H1 (cell line): ENCODE measurements at regions not wholly inside any gene's neighbourhood (a gene's known extent, or its start where the extent isn't known, plus 50 kb on each side); places are given as distances from the start of the nearest gene placed in this dataset.

Experiments
- CTCF ChIA-PET: fragments of 300-600 bp; sonication (Branson Sonifier 250); formaldehyde crosslinking; loops from one replicate; lab custom pipeline; 2021; ENCODE audit not compliant: partially characterized antibody; lab: Charles Lee
- POLR2A ChIA-PET: fragments of 300-600 bp; sonication (Branson Sonifier 250); formaldehyde crosslinking; loops from one replicate; lab custom pipeline; 2021; ENCODE audit warnings: inconsistent platforms; ENCODE audit not compliant: partially characterized antibody; lab: Charles Lee
- DNase-seq, 2 experiments: peaks; one replicate each; pipeline versions ENCODE4 v3.0.0 to v3.0.0-alpha.2; 2010 to 2022; ENCODE audit warnings: low spot score in 2 of 2, low read depth in 1 of 2, mixed read lengths in 1 of 2
- FAIRE-seq: peaks from 2 replicates; lab custom pipeline; 2011; peaks lifted over from hg19 to GRCh38; lab: Jason Lieb, UNC
- H2AFZ ChIP-seq: 2 replicates; pipeline ENCODE4 v1.8.1; 2012; ENCODE audit warnings: low read length, inconsistent platforms
- H2AK5ac ChIP-seq: 2 replicates; pipeline ENCODE4 v1.6.1; 2013; ENCODE audit warnings: low read depth, low read length
- H2BK120ac ChIP-seq: replicated peaks from 2 replicates; pipeline ENCODE3; 2013; ENCODE audit warnings: low read depth, low read length, inconsistent platforms
- H2BK12ac ChIP-seq: 2 replicates; pipeline ENCODE4 v1.6.1; 2013; ENCODE audit warnings: low read depth, low read length
- H2BK15ac ChIP-seq: 2 replicates; pipeline ENCODE4 v1.6.1; 2013; ENCODE audit warnings: low read length
- H2BK20ac ChIP-seq: 2 replicates; pipeline ENCODE4 v1.6.1; 2013; ENCODE audit warnings: low read length
- H2BK5ac ChIP-seq: 2 replicates; pipeline ENCODE4 v1.6.1; 2013; ENCODE audit warnings: low read depth, low read length
- H3K14ac ChIP-seq: 2 replicates; pipeline ENCODE4 v1.6.1; 2013; ENCODE audit warnings: inconsistent platforms; ENCODE audit not compliant: insufficient read length
- H3K18ac ChIP-seq: 2 replicates; pipeline ENCODE4 v1.6.1; 2013; ENCODE audit warnings: low read length; ENCODE audit errors: extremely low read depth
- H3K23ac ChIP-seq: 2 replicates; pipeline ENCODE4 v1.6.1; 2013; ENCODE audit warnings: inconsistent platforms; ENCODE audit not compliant: insufficient read length
- H3K23me2 ChIP-seq: 2 replicates; pipeline ENCODE4 v1.6.1; 2013; ENCODE audit warnings: low read depth, low read length
- H3K27ac ChIP-seq: 2 replicates; pipeline ENCODE4 v1.6.1; 2011; ENCODE audit warnings: low read depth, low read length, inconsistent platforms
- H3K27me3 ChIP-seq, 4 experiments: replicated peaks in 1 of 4; 1 replicate in 1 of 4; 2 replicates in 3 of 4; pipeline versions ENCODE4 v1.6.1 to v1.8.1; 2011 to 2013; ENCODE audit warnings: low read length in 3 of 4, mild to moderate bottlenecking in 3 of 4, inconsistent platforms in 2 of 4, mixed read lengths in 2 of 4, moderate library complexity in 1 of 4; ENCODE audit not compliant: control insufficient read depth in 3 of 4, insufficient read depth in 3 of 4; ENCODE audit errors: extremely low read depth in 1 of 4
- H3K36me3 ChIP-seq, 4 experiments: 2 replicates each; pipeline versions ENCODE4 v1.6.1 to v1.8.1; 2011 to 2013; ENCODE audit warnings: mild to moderate bottlenecking in 4 of 4, low read length in 3 of 4, moderate library complexity in 2 of 4, control low read depth in 1 of 4, inconsistent platforms in 1 of 4; ENCODE audit not compliant: insufficient read depth in 4 of 4, control insufficient read depth in 2 of 4
- H3K4ac ChIP-seq: replicated peaks from 2 replicates; pipeline ENCODE3; 2013; ENCODE audit warnings: low read length, low read depth, mixed read lengths, inconsistent platforms; ENCODE audit not compliant: insufficient read length
- H3K4me1 ChIP-seq, 4 experiments: replicated peaks in 1 of 4; 1 replicate in 1 of 4; 2 replicates in 3 of 4; pipeline versions ENCODE4 v1.6.1 to v1.8.1; 2011 to 2013; ENCODE audit warnings: low read length in 3 of 4, inconsistent platforms in 2 of 4, mixed read lengths in 1 of 4; ENCODE audit not compliant: insufficient read depth in 4 of 4, control insufficient read depth in 3 of 4
- H3K4me2 ChIP-seq, 2 experiments: 2 replicates each; pipeline versions ENCODE4 v1.6.1 to v1.8.1; 2011 to 2013; ENCODE audit warnings: low read depth in 2 of 2, low read length in 2 of 2, control low read depth in 1 of 2, inconsistent platforms in 1 of 2, mild to moderate bottlenecking in 1 of 2; ENCODE audit not compliant: insufficient read depth in 1 of 2
- H3K4me3 ChIP-seq, 4 experiments: fragments of 200-600, 300-600 bp in 1 of 4; sonication (generic), shearing (Covaris generic), sonication (Bioruptor Twin) in 1 of 4; 2 replicates each; pipeline versions ENCODE4 v1.5.1 to v1.8.1; 2011 to 2016; ENCODE audit warnings: low read length in 4 of 4, low read depth in 3 of 4, control low read depth in 2 of 4, inconsistent platforms in 2 of 4, mild to moderate bottlenecking in 2 of 4, mixed read lengths in 1 of 4, moderate library complexity in 1 of 4; ENCODE audit not compliant: insufficient read depth in 2 of 4; ENCODE audit errors: extremely low read depth in 1 of 4
- H3K56ac ChIP-seq: replicated peaks from 2 replicates; pipeline ENCODE3; 2013; ENCODE audit warnings: low read depth, mild to moderate bottlenecking, mixed read lengths, low read length, inconsistent platforms; ENCODE audit not compliant: insufficient read length
- H3K79me1 ChIP-seq: 2 replicates; pipeline ENCODE4 v1.6.1; 2013; ENCODE audit warnings: low read depth, low read length, control low read depth
- H3K79me2 ChIP-seq, 2 experiments: 2 replicates each; pipeline versions ENCODE4 v1.6.1 to v1.8.1; 2012 to 2013; ENCODE audit warnings: low read length in 2 of 2, mild to moderate bottlenecking in 2 of 2, inconsistent platforms in 1 of 2; ENCODE audit not compliant: insufficient read depth in 2 of 2, control insufficient read depth in 1 of 2
- H3K9ac ChIP-seq, 4 experiments: replicated peaks in 1 of 4; 1 replicate in 1 of 4; 2 replicates in 3 of 4; pipeline versions ENCODE4 v1.6.1 to v1.8.1; 2011 to 2013; ENCODE audit warnings: low read depth in 3 of 4, low read length in 3 of 4, control low read depth in 2 of 4, mild to moderate bottlenecking in 2 of 4, moderate library complexity in 2 of 4, inconsistent platforms in 1 of 4; ENCODE audit errors: extremely low read depth in 1 of 4
- H3K9me3 ChIP-seq, 2 experiments: 2 replicates each; pipeline versions ENCODE4 v1.6.1 to v1.8.1; 2012 to 2013; ENCODE audit warnings: mild to moderate bottlenecking in 2 of 2, moderate library complexity in 2 of 2, control low read depth in 1 of 2, inconsistent platforms in 1 of 2, low read depth in 1 of 2, low read length in 1 of 2, mixed read lengths in 1 of 2; ENCODE audit not compliant: insufficient read depth in 2 of 2
- H4K20me1 ChIP-seq, 2 experiments: replicated peaks in 1 of 2; 2 replicates each; pipeline versions ENCODE3 to v1.8.1; 2011 to 2013; ENCODE audit warnings: inconsistent platforms in 2 of 2, low read length in 2 of 2, mild to moderate bottlenecking in 1 of 2; ENCODE audit not compliant: insufficient read depth in 2 of 2, control insufficient read depth in 1 of 2
- H4K5ac ChIP-seq: 2 replicates; pipeline ENCODE4 v1.6.1; 2013; ENCODE audit warnings: low read length, low read depth, mixed read lengths, inconsistent platforms; ENCODE audit not compliant: insufficient read length
- H4K8ac ChIP-seq: 2 replicates; pipeline ENCODE4 v1.8.0; 2013; ENCODE audit warnings: mild to moderate bottlenecking, moderate library complexity, low read length, inconsistent platforms; ENCODE audit not compliant: insufficient read depth; ENCODE audit errors: extremely low read depth
- H4K91ac ChIP-seq: replicated peaks from 2 replicates; pipeline ENCODE3; 2013; ENCODE audit warnings: low read length, mixed read lengths, inconsistent platforms; ENCODE audit not compliant: insufficient read length
- EZH2 ChIP-seq: fragments of 200-600 bp; sonication (generic); IDR thresholded peaks from 2 replicates; pipeline ENCODE4 v1.7.1; 2012; ENCODE audit warnings: low read depth, mild to moderate bottlenecking, moderate library complexity, low read length, inconsistent platforms; ENCODE audit not compliant: severe bottlenecking
- GTF2F1 ChIP-seq: IDR thresholded peaks from 2 replicates; pipeline ENCODE4 v1.6.1; 2012; ENCODE audit warnings: low read depth, low read length, improper control_type of control experiment, borderline replicate concordance
- SP2 ChIP-seq: IDR thresholded peaks from 2 replicates; pipeline ENCODE4 v1.6.1; 2012; ENCODE audit warnings: mild to moderate bottlenecking, low read length, inconsistent platforms
- WGBS, 2 experiments: shearing (Covaris generic) in 1 of 2; methylation state at CpG; one replicate each; pipeline versions ENCODE4 v1.1.6 to v1.1.7; 2013 to 2015; ENCODE audit warnings: low lambda C conversion rate in 2 of 2, mixed read lengths in 2 of 2, inconsistent platforms in 1 of 2, low coverage in 1 of 2, missing lambda C conversion rate in 1 of 2; ENCODE audit not compliant: insufficient replicate concordance in 2 of 2, insufficient coverage in 1 of 2, insufficient read length in 1 of 2; ENCODE audit errors: extremely low coverage in 1 of 2, missing lambda C conversion rate in 1 of 2; 5-methylcytosine and 5-hydroxymethylcytosine counted together

DNA sequence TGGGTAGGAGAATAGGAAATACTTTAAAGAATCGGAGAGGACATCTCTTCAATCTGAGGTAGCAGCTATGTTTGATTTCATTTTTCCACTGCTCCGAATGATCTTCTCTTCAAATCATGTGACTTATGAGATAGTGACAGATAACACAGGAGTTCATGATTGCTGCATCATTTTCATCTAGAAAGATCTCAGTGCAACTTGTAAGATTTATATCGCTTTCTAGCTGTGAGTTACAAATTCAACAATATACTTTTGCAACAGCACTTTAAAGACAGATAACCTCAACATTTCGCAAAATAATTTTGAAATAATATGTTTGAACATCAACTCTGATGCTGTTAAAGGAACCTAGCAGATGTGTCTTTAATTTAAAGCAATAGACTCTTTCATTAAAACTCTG is 99.9 kb upstream of the CCDC80 start:
- no peak overlapping the region for H3K27ac ChIP-seq
- no peaks in the 10 kb centered on the region for H3K36me3 ChIP-seq
- no peak overlapping the region for H2AK5ac ChIP-seq
- H3K9ac ChIP-seq = no peak overlapping the region
- no peaks in the 10 kb centered on the region for H3K23me2 ChIP-seq
- H4K5ac ChIP-seq = no peak overlapping the region
- ChIA-PET CTCF (interaction anchor here (1.7 kb wide), 2 partner anchors 98 to 239 kb away, joined by 6 to 8 read pairs; no protein-coding TSS in a partner anchor), POLR2A (no interaction called here)
- WGBS, 2 experiments = 95% methylated on average over 4 of the region's 4 CpGs; no CpG with 5 or more reads in 1 of the 2 experiments
- H2BK15ac ChIP-seq = no peak overlapping the region
- no peak for DNase-seq
- H2BK12ac ChIP-seq = no peak overlapping the region
- H3K18ac ChIP-seq = no peak overlapping the region
- H2AFZ ChIP-seq = no peak overlapping the region
- H3K56ac ChIP-seq = no peak overlapping the region
- H4K20me1 ChIP-seq = no peaks in the 10 kb centered on the region
- H2BK120ac ChIP-seq = no peak overlapping the region
- no peaks in the 10 kb centered on the region for H3K79me1 ChIP-seq
- no peak overlapping the region for H2BK20ac ChIP-seq
- no peaks in the 10 kb centered on the region for H3K79me2 ChIP-seq
- no peak overlapping the region for H3K4me2 ChIP-seq
- no peak overlapping the region for H3K14ac ChIP-seq
- peaks cover 0 to 4% (median under 1%) of the 10 kb centered on the region in 4 experiments; a peak in 3 of 7 replicates for H3K4me1 ChIP-seq
- no peak for FAIRE-seq
- H2BK5ac ChIP-seq = no peak overlapping the region
- H4K8ac ChIP-seq = no peak overlapping the region
- H3K4ac ChIP-seq = no peak overlapping the region
- H3K27me3 ChIP-seq = no peaks in the 10 kb centered on the region
- H3K4me3 ChIP-seq = no peak overlapping the region
- no peaks in the 10 kb centered on the region for H3K9me3 ChIP-seq
- H3K23ac ChIP-seq = no peak overlapping the region
- H4K91ac ChIP-seq = no peak overlapping the region
- TF ChIP-seq EZH2 = no peak
- no peak for TF ChIP-seq SP2
- no peak for TF ChIP-seq GTF2F1
